Cardiac septum (tissue), 1 donor: ENCODE measurements at regions not wholly inside any gene's neighbourhood (a gene's known extent, or its start where the extent isn't known, plus 50 kb on each side); places are given as distances from the start of the nearest gene placed in this dataset.
"Not testable (repeated sequence)": the region's sequence is repeated elsewhere in the genome, so short reads cannot be mapped to it uniquely, and the experiment has no call there.

Experiments
- DNase-seq: peaks from one replicate; pipeline ENCODE4 v3.0.0-alpha.2; 2020; ENCODE audit warnings: low spot score
- intact Hi-C: fragments of 100-400 bp; cut with DNase I; formaldehyde crosslinking; loops from one replicate; pipeline ENCODE4 v1.14.0; 2022
- donor health status: DM: no; HTN: no; CAD: no.

DNA sequence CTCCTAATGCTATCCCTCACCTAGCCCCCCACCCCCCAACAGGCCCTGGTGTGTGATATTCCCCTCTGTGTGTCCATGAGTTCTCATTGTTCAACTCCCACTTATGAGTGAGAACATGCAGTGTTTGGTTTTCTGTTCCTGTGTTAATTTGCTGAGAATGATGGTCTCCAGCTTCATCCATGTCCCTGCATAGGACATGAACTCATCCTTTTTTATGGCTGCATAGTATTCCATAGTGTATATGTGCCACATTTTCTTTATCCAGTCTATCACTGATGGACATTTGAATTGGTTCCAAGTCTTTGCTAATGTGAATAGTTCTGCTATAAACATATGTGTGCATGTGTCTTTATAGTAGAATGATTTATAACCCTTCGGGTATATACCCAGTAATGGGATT, 57.2 kb upstream of the ME3 start:
- intact Hi-C loops, DNase-seq: not testable (repeated sequence)

DNA sequence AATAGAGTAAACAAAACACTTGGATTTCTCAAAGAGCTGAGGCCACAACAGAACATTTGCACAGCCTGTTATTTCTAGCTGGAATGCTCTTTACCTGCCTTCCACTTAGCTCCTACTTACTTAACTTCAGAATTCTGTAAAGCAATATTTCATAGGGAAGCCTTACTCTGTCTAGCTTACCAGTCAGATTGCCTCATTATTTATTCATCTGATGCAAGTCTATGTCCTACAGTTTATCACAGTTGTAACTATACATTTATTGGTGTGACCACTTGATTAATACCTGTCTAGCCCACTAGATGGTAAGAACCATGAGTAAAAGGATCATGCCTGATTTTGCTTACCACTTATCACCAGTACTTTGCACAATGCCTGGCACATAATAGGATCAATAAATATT, 56.1 kb upstream of the ME3 start:
- intact Hi-C loops, result no loop called here
- no peak for DNase-seq

DNA sequence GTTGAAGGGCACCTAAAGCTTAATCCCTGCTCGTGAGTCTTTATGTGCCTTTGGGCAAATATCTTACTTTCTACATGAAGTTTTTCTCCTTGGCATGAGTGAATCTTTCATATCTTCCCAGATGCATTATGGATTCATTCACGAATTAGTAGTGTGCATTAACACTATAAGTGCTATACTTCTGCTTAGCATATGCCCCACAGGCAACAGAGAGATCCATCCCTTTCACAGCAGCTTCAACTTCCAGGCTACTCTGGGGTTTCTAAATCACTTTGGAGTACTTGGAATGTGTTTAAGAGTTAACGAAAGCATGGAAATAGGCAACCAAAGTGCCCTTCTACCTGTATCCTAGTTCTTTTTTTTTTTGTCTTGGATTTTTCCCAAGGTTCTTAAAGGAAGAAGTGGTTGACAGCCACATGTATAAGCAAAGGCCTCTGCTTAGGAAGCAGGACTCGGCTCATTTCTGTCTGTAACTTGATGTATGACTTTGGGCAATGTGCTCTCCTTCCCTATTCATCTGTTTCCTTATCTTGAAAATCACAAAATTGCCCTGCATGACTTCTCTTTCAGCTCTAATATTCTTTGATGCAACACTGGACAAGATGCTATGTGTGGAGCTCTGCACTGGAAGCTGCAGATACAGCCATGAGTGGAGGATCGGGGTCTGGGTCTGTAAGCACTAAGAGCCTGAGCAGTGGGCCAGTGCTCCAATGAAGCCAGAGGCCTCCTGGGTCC, 54.5 kb upstream of the ME3 start:
- DNase-seq, result no peak
- intact Hi-C loops, result no loop called here

DNA sequence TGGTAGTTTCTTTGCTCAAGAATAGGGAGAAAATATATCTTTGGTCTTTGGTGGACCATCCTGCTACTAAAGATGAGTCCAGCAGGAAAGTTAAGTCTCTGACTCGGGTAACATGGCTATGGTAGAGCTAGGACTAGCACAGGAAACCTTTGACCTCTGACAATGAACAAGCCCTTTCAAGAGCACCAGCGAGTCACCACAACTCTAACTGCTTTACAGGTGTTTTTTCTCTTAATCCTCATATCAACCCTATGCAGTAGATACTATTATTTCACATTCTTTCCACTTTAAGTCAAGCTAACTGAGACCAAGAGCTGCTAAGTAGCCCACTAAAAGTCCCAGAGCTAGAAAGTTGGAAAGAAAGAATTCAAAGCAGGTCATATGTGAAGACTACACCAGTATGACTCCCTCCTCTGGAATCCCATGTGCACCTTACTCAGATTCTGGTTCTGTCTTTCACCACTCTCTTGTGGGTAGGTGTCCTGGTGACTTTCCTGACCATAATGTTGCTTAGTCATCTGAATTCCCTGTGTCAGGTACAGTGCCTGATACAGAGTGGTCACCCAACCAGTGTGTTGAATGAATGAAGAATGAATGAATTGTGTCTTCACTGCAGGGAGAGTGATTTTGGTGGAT, 53.8 kb upstream of the ME3 start:
- intact Hi-C loops, result no loop called here
- no peak for DNase-seq

DNA sequence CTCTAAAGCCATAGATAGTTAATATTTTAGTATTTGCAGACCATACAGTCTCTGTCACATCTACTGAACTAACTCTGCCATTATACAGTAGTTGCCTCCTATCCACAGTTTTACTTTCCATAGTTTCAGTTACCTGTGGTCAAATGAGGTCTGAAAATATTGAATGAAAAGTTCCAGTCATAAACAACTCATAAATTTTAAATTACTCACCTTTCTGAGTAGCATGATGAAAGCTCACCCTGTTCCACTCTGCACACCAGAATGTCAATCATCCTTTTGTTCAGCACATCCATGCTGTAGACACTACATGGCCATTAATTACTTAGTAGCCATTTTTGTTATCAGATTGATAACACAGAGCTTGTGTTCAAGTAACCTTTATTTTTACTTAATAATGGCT, 51.7 kb upstream of the ME3 start:
- DNase-seq, result no peak
- intact Hi-C loops, result no loop called here

DNA sequence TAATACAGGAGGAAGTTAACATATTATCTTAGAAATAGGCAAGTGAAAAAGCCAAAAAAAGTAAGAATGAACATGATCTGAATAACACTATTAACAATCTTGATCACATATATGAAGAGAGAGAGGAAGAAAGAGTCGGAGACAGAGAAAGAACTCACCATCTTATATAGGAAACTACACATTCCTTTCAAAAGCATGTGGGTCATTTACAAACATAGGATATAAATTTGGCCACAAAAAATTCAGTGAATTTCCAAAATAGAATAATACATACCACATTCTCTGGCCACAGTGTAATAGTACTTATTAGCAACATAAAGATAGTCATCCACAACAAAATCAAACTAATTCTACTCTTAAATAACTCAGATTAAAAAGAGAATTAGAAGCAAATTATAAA, 50.9 kb upstream of the ME3 start:
- intact Hi-C loops, result no loop called here
- DNase-seq, result no peak

DNA sequence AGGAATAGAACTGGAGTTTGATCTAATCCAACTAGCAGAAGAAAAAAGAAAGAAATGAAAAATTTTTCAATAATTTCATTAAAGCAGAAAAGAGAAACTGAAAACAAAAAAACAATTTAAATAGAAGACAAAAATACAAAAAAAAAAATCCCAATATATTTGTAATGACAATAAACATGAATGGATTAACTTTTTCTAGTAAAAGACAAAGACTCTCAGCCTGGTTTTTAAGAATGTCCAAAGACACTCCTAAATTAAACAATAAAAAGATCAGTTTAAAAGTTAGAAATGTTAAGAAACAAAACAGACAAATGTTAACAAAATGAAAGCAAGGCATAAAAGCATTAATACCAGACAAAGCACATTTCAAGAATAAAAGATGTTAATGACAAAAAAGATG, 50.3 kb upstream of the ME3 start:
- intact Hi-C loops, result no loop called here
- no peak for DNase-seq
